ENCODE measurements at regions not wholly inside any gene's neighbourhood (a gene's known extent, or its start where the extent isn't known, plus 50 kb on each side); places are given as distances from the start of the nearest gene placed in this dataset.

GRCh38 chr17:34156741-34157589 is 98.1 kb upstream of the CCL2 start:
- DNase-seq = no peak

- no peak for DNase-seq
These were observed 93.4 kb upstream of the CCL2 start for GRCh38 chr17:34161690-34162089.

GRCh38 chr17:34163123-34163522 is 92.0 kb upstream of the CCL2 start:
- no peak for DNase-seq

- no peak for DNase-seq
These were observed 91.4 kb upstream of the CCL2 start for GRCh38 chr17:34163646-34164045.

- no peak for DNase-seq
These were observed 90.2 kb upstream of the CCL2 start for GRCh38 chr17:34164837-34165236.

- no peak for DNase-seq
These were observed 88.7 kb upstream of the CCL2 start for GRCh38 chr17:34166352-34166751.

- DNase-seq = no peak
These were observed 87.7 kb upstream of the CCL2 start for GRCh38 chr17:34167354-34167753.

- DNase-seq = no peak
These were observed 86.1 kb upstream of the CCL2 start for GRCh38 chr17:34168989-34169388.

- no peak for DNase-seq
These were observed 85.6 kb upstream of the CCL2 start for GRCh38 chr17:34169496-34169895.

GRCh38 chr17:34171245-34171818 is 83.8 kb upstream of the CCL2 start:
- peak; percentile 37 for DNase-seq

GRCh38 chr17:34172390-34172918 is 82.6 kb upstream of the CCL2 start:
- DNase-seq = no peak

GRCh38 chr17:34173241-34173640 is 81.8 kb upstream of the CCL2 start:
- no peak for DNase-seq

GRCh38 chr17:34174496-34174895 is 80.6 kb upstream of the CCL2 start:
- no peak for DNase-seq

- DNase-seq = no peak
These were observed 78.6 kb upstream of the CCL2 start for GRCh38 chr17:34176440-34176839.

GRCh38 chr17:34177642-34178041 is 77.4 kb upstream of the CCL2 start:
- no peak for DNase-seq

- DNase-seq = no peak
These were observed 77.0 kb upstream of the CCL2 start for GRCh38 chr17:34178092-34178491.

GRCh38 chr17:34182036-34182803 is 72.9 kb upstream of the CCL2 start:
- no peak for DNase-seq

- no peak for DNase-seq
These were observed 59.1 kb upstream of the CCL2 start for GRCh38 chr17:34195987-34196386.

- DNase-seq = no peak
These were observed 56.6 kb upstream of the CCL2 start for GRCh38 chr17:34198519-34198918.

GRCh38 chr17:34199454-34199853 is 55.6 kb upstream of the CCL2 start:
- DNase-seq = no peak

GRCh38 chr17:34199932-34200534 is 55.1 kb upstream of the CCL2 start:
- DNase-seq = peak; percentile 61

GRCh38 chr17:34201225-34201624 is 53.9 kb upstream of the CCL2 start:
- no peak for DNase-seq

- no peak for DNase-seq
These were observed 53.3 kb upstream of the CCL2 start for GRCh38 chr17:34201767-34202166.
